MCF 10A (cell line): ENCODE measurements at regions not wholly inside any gene's neighbourhood (a gene's known extent, or its start where the extent isn't known, plus 50 kb on each side); places are given as distances from the start of the nearest gene placed in this dataset.

ENCODE experiments used
- BruUV-seq: library from RNA; stranded (reverse); fragments of 400-500 nt; replicated peaks from 2 replicates; lab custom pipeline; 2021; lab: Mats Ljungman, UMichigan
- CTCF ChIA-PET: fragments of 300-600 bp; sonication (Branson Sonifier 250); formaldehyde crosslinking; extraction: SDS; loops from one replicate; lab custom pipeline; 2021; ENCODE audit warnings: antibody characterized with exemption, inconsistent platforms; lab: Yijun Ruan, JAX
- POLR2A ChIA-PET: fragments of 300-600, 350-650 bp; sonication (Branson Sonifier 250); formaldehyde crosslinking; extraction: SDS; loops from one replicate; lab custom pipeline; 2020; ENCODE audit warnings: antibody characterized with exemption, inconsistent platforms; lab: Yijun Ruan, JAX
- DNase-seq: peaks from one replicate; pipeline ENCODE4 v3.0.0-alpha.2; 2018; ENCODE audit not compliant: unreplicated experiment
- H3K27ac Mint-ChIP-seq: one replicate; pipeline ENCODE4 v1.8.0; 2022; ENCODE audit warnings: mild to moderate bottlenecking, low read depth, mixed read lengths; ENCODE audit not compliant: unreplicated experiment
- H3K27me3 Mint-ChIP-seq: one replicate; pipeline ENCODE4 v1.8.0; 2022; ENCODE audit warnings: mixed read lengths; ENCODE audit not compliant: insufficient read depth, unreplicated experiment
- H3K36me3 Mint-ChIP-seq: one replicate; pipeline ENCODE4 v1.8.0; 2022; ENCODE audit warnings: mild to moderate bottlenecking, moderate library complexity, mixed read lengths; ENCODE audit not compliant: insufficient read depth, unreplicated experiment
- H3K4me1 Mint-ChIP-seq: one replicate; pipeline ENCODE4 v1.8.0; 2022; ENCODE audit warnings: mixed read lengths; ENCODE audit not compliant: insufficient read depth, unreplicated experiment
- H3K4me3 Mint-ChIP-seq: one replicate; pipeline ENCODE4 v1.8.0; 2022; ENCODE audit warnings: mild to moderate bottlenecking, moderate library complexity, mixed read lengths; ENCODE audit not compliant: unreplicated experiment
- H3K9me3 Mint-ChIP-seq: one replicate; pipeline ENCODE4 v1.8.0; 2022; ENCODE audit warnings: mixed read lengths; ENCODE audit not compliant: unreplicated experiment
- intact Hi-C: fragments of 100-400 bp; cut with micrococcal nuclease; formaldehyde crosslinking; loops from 2 replicates; pipeline ENCODE4 v1.14.1; 2022
- TF ChIP-seq, protein P1 (sequence below): fragments of 200-600 bp; IDR thresholded peaks from one replicate; pipeline ENCODE4 v1.8.0; 2022; ENCODE audit warnings: antibody characterized with exemption, mild to moderate bottlenecking; ENCODE audit not compliant: unreplicated experiment

DNA sequence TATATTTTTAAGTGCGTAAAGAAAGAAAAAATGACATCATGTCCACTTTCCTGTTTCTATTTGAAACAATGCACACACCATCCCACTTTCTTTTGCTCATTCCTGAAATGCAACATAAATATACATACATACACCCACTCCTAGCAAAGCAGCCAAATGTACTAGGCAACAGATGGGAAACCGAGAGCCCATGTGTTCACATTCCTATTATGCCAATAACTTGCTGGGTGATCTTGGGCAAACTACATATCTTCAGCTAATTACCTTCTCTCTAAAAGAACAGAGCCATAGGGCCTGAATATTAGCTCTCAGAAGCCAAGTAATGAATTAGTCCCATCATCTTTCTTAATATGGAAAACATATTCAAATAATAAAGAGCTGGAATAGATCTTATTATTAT, 610.6 kb upstream of the ATXN8OS start:
- Mint-ChIP-seq H3K36me3 (no peaks in the 10 kb centered on the region), H3K4me1 (no peaks in the 10 kb centered on the region), H3K9me3 (peaks cover 8% of the 10 kb centered on the region), H3K27me3 (no peaks in the 10 kb centered on the region), H3K27ac (no peak overlapping the region), H3K4me3 (no peak overlapping the region)
- TF ChIP-seq, protein P1, sequence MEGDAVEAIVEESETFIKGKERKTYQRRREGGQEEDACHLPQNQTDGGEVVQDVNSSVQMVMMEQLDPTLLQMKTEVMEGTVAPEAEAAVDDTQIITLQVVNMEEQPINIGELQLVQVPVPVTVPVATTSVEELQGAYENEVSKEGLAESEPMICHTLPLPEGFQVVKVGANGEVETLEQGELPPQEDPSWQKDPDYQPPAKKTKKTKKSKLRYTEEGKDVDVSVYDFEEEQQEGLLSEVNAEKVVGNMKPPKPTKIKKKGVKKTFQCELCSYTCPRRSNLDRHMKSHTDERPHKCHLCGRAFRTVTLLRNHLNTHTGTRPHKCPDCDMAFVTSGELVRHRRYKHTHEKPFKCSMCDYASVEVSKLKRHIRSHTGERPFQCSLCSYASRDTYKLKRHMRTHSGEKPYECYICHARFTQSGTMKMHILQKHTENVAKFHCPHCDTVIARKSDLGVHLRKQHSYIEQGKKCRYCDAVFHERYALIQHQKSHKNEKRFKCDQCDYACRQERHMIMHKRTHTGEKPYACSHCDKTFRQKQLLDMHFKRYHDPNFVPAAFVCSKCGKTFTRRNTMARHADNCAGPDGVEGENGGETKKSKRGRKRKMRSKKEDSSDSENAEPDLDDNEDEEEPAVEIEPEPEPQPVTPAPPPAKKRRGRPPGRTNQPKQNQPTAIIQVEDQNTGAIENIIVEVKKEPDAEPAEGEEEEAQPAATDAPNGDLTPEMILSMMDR: no peak
- intact Hi-C loops: no loop called here
- POLR2A ChIA-PET: no interaction called here
- BruUV-seq: no TSS peak
- no peak for DNase-seq
- CTCF ChIA-PET: no interaction called here

DNA sequence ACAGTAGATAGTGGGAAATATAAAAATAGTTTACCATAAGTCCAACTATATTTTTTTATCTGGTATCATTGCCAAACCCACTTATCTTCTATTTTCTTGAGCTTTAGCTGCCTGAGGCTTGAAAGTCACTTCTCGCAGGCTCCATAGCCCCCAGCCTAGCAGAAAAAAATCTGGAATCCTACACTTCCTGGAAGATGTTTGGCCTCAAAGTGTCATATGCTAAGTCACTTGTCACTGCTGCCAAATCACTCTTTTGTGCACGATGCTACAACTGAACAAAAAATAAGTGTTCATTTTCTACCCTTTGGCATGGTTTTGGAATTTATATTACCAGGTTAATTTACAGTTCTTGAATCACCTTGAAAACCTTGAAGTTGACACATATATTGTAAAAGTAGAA, 612.5 kb upstream of the ATXN8OS start:
- CTCF ChIA-PET: no interaction called here
- no peaks in the 10 kb centered on the region for H3K27me3 Mint-ChIP-seq
- no peaks in the 10 kb centered on the region for H3K4me1 Mint-ChIP-seq
- no peaks in the 10 kb centered on the region for H3K9me3 Mint-ChIP-seq
- no peak overlapping the region for H3K4me3 Mint-ChIP-seq
- TF ChIP-seq, protein P1: no peak
- H3K36me3 Mint-ChIP-seq: no peaks in the 10 kb centered on the region
- H3K27ac Mint-ChIP-seq: no peak overlapping the region
- DNase-seq: no peak
- BruUV-seq: no TSS peak
- intact Hi-C loops: no loop called here
- POLR2A ChIA-PET: interaction anchor here (0.5 kb wide), 1 partner anchor 245 kb away, joined by 3 read pairs; no protein-coding TSS in a partner anchor

DNA sequence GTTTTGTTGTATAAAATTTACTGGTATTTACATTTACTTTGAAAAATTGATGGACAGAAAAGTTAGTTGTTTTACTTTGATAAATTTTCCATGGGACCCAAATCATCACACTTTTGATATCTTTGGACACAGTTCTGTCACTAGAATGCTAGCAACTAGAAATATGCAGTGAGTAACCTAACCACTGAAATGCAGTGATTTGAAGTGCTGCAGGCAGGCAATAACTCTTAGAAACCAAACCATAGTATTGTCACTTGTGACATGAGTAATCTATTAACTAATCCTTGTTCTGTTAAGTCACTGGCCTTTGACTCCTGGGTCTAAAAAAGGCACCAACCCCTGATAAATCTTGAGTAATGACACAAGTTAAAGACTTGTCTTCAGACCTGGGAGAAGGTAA, 620.0 kb upstream of the ATXN8OS start:
- CTCF ChIA-PET: no interaction called here

DNA sequence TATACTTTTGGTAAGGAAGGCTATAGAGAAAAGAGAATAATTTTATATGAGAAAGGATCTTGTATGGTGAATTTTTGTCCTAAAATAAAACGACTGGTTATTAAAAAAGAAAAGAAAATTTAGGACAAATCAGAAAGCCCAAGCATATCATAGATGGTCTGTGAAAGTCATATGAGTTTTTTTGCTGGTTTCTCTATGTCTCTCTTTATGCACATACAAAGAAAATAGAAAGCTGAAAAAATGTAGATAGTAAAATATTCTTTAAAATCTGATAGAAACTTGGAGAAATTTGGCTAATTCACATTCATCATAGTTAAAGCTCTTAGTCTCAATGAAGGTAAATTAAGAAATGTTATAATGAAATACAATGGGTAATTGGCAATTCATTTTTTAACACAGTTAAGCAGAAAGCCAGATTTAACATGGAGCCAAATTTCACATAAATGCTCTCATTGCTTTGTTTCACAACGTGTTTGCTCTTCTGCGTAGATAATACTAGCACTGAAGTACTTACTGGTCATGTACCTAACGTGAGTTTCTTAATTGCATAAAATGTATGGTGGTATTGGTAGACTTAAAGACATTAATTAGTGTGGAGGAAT, 621.5 kb upstream of the ATXN8OS start:
- no peaks in the 10 kb centered on the region for H3K27me3 Mint-ChIP-seq
- BruUV-seq: no TSS peak
- ChIA-PET CTCF (no interaction called here), POLR2A (no interaction called here)
- intact Hi-C loops: no loop called here
- H3K4me1 Mint-ChIP-seq: no peaks in the 10 kb centered on the region
- no peak overlapping the region for H3K4me3 Mint-ChIP-seq
- H3K27ac Mint-ChIP-seq: no peak overlapping the region
- DNase-seq: no peak
- TF ChIP-seq, protein P1: no peak
- H3K36me3 Mint-ChIP-seq: no peaks in the 10 kb centered on the region
- H3K9me3 Mint-ChIP-seq: peaks cover 22% of the 10 kb centered on the region

More for the DNA sequence above, 620.0 kb upstream of the ATXN8OS start:
- TF ChIP-seq, protein P1: no peak
- Mint-ChIP-seq H3K4me3 (no peak overlapping the region), H3K36me3 (no peaks in the 10 kb centered on the region), H3K27ac (no peak overlapping the region), H3K9me3 (peaks cover 10% of the 10 kb centered on the region), H3K4me1 (no peaks in the 10 kb centered on the region), H3K27me3 (no peaks in the 10 kb centered on the region)
- no TSS peak for BruUV-seq
- intact Hi-C loops: no loop called here
- POLR2A ChIA-PET: no interaction called here
- DNase-seq: no peak
